HFF-Myc (cell line): ENCODE measurements at regions not wholly inside any gene's neighbourhood (a gene's known extent, or its start where the extent isn't known, plus 50 kb on each side); places are given as distances from the start of the nearest gene placed in this dataset.
"Not testable (repeated sequence)": the region's sequence is repeated elsewhere in the genome, so short reads cannot be mapped to it uniquely, and the experiment has no call there.

Source experiments
- DNase-seq: peaks from one replicate; pipeline ENCODE4 v3.0.0-alpha.2; 2011; ENCODE audit warnings: low read depth; ENCODE audit errors: extremely low read depth
- H3K4me3 ChIP-seq: replicated peaks from 2 replicates; pipeline ENCODE4 v1.5.1; 2011; ENCODE audit warnings: low read depth, mild to moderate bottlenecking, control low read depth, low read length
- CTCF ChIP-seq: IDR thresholded peaks from 2 replicates; pipeline ENCODE4 v1.5.1; 2012; ENCODE audit warnings: mild to moderate bottlenecking, low read depth, low read length, control low read depth; ENCODE audit errors: missing control alignments

- no peak for TF ChIP-seq CTCF
- DNase-seq = no peak
- H3K4me3 ChIP-seq = no peak overlapping the region
Measured at GRCh38 chrX:77085372-77085771, 361.8 kb upstream of the FGF16 start.

GRCh38 chrX:77087529-77088169, 359.5 kb upstream of the FGF16 start:
- no peak for DNase-seq
- no peak overlapping the region for H3K4me3 ChIP-seq
- no peak for TF ChIP-seq CTCF

GRCh38 chrX:77088233-77088632, 359.0 kb upstream of the FGF16 start:
- TF ChIP-seq CTCF = no peak
- H3K4me3 ChIP-seq = no peak overlapping the region
- no peak for DNase-seq

GRCh38 chrX:77114501-77114900, 332.7 kb upstream of the FGF16 start:
- no peak for DNase-seq
- H3K4me3 ChIP-seq = no peak overlapping the region
- TF ChIP-seq CTCF = no peak

GRCh38 chrX:77118686-77119085, 328.5 kb upstream of the FGF16 start:
- no peak for TF ChIP-seq CTCF
- no peak overlapping the region for H3K4me3 ChIP-seq

GRCh38 chrX:77119706-77120105, 327.5 kb upstream of the FGF16 start:
- DNase-seq = no peak
- TF ChIP-seq CTCF = no peak
- H3K4me3 ChIP-seq = no peak overlapping the region

More at GRCh38 chrX:77118686-77119085, 328.5 kb upstream of the FGF16 start:
- no peak for DNase-seq

GRCh38 chrX:77123917-77124316, 323.3 kb upstream of the FGF16 start:
- not testable (repeated sequence) for DNase-seq, H3K4me3 ChIP-seq

- not testable (repeated sequence) for DNase-seq, H3K4me3 ChIP-seq
Measured at GRCh38 chrX:77127571-77127970, 319.6 kb upstream of the FGF16 start.
